OCI-LY1 (cell line): ENCODE measurements at regions not wholly inside any gene's neighbourhood (a gene's known extent, or its start where the extent isn't known, plus 50 kb on each side); places are given as distances from the start of the nearest gene placed in this dataset.
"Not testable (repeated sequence)": the region's sequence is repeated elsewhere in the genome, so short reads cannot be mapped to it uniquely, and the experiment has no call there.

Experiments used
- H2AFZ ChIP-seq: fragments of 200-600 bp; sonication (generic), shearing (Covaris generic); 2 replicates; pipeline ENCODE4 v1.6.0; 2014; ENCODE audit warnings: antibody characterized with exemption, mild to moderate bottlenecking, low read length
- H3F3A ChIP-seq: fragments of 200-600 bp; sonication (generic), shearing (Covaris generic); 2 replicates; pipeline ENCODE4 v1.6.0; 2014; ENCODE audit warnings: mild to moderate bottlenecking, antibody characterized with exemption, low read length, moderate library complexity; ENCODE audit not compliant: insufficient read depth
- H3K27ac ChIP-seq: fragments of 200-600 bp; sonication (generic); 2 replicates; pipeline ENCODE4 v1.5.1; 2014; ENCODE audit warnings: low read length, mixed run types, mild to moderate bottlenecking, low read depth; ENCODE audit not compliant: poor library complexity, severe bottlenecking
- H3K27me3 ChIP-seq: fragments of 200-600 bp; sonication (generic); 2 replicates; pipeline ENCODE4 v1.6.0; 2014; ENCODE audit warnings: antibody characterized with exemption, mild to moderate bottlenecking, low read length, moderate library complexity; ENCODE audit not compliant: insufficient read depth
- H3K36me3 ChIP-seq: fragments of 200-600 bp; sonication (generic); 2 replicates; pipeline ENCODE4 v1.6.1; 2014; ENCODE audit warnings: mild to moderate bottlenecking, antibody characterized with exemption, low read length, moderate library complexity, mixed read lengths; ENCODE audit not compliant: insufficient read depth
- H3K4me1 ChIP-seq: fragments of 200-600 bp; sonication (generic); 2 replicates; pipeline ENCODE4 v1.5.1; 2014; ENCODE audit warnings: mild to moderate bottlenecking, low read length, moderate library complexity; ENCODE audit not compliant: insufficient read depth, severe bottlenecking
- H3K4me2 ChIP-seq: fragments of 200-600 bp; sonication (generic), shearing (Covaris generic); 2 replicates; pipeline ENCODE4 v1.6.1; 2014; ENCODE audit warnings: low read length
- H3K4me3 ChIP-seq: fragments of 200-600 bp; sonication (generic); 2 replicates; pipeline ENCODE4 v1.5.1; 2014; ENCODE audit warnings: low read length, low read depth, mild to moderate bottlenecking, mixed read lengths; ENCODE audit not compliant: poor library complexity, severe bottlenecking
- H3K79me2 ChIP-seq: fragments of 200-600 bp; shearing (Covaris generic); 2 replicates; pipeline ENCODE4 v1.6.1; 2016; ENCODE audit warnings: mixed run types, low read length, mixed read lengths; ENCODE audit not compliant: insufficient read depth
- H3K9ac ChIP-seq: fragments of 200-600 bp; sonication (generic), shearing (Covaris generic); 2 replicates; pipeline ENCODE4 v1.6.1; 2014; ENCODE audit warnings: mild to moderate bottlenecking, low read length, mixed read lengths
- H3K9me2 ChIP-seq: fragments of 200-600 bp; sonication (generic), shearing (Covaris generic); 2 replicates; pipeline ENCODE4 v1.6.1; 2014; ENCODE audit warnings: low read depth, mild to moderate bottlenecking, low read length, mixed read lengths
- H3K9me3 ChIP-seq: fragments of 200-600 bp; shearing (Covaris generic); 2 replicates; pipeline ENCODE4 v1.6.1; 2014; ENCODE audit warnings: low read length, mixed read lengths
- H4K20me1 ChIP-seq: fragments of 200-600 bp; sonication (generic), shearing (Covaris generic); 2 replicates; pipeline ENCODE4 v1.6.0; 2016; ENCODE audit warnings: mild to moderate bottlenecking, low read length; ENCODE audit not compliant: insufficient read depth
- EZH2 ChIP-seq: fragments of 200-600 bp; sonication (generic), shearing (Covaris generic); IDR thresholded peaks from 2 replicates; pipeline ENCODE4 v1.8.0; 2017; ENCODE audit warnings: borderline replicate concordance, mixed run types, mild to moderate bottlenecking, antibody characterized with exemption, low read length, moderate library complexity, mixed read lengths
- TF ChIP-seq, protein P1 (sequence below): fragments of 200-600 bp; sonication (generic), shearing (Covaris generic); IDR thresholded peaks from 2 replicates; pipeline ENCODE4 v1.5.1; 2017; ENCODE audit warnings: mild to moderate bottlenecking, antibody characterized with exemption, low read length, moderate library complexity, mixed read lengths

DNA sequence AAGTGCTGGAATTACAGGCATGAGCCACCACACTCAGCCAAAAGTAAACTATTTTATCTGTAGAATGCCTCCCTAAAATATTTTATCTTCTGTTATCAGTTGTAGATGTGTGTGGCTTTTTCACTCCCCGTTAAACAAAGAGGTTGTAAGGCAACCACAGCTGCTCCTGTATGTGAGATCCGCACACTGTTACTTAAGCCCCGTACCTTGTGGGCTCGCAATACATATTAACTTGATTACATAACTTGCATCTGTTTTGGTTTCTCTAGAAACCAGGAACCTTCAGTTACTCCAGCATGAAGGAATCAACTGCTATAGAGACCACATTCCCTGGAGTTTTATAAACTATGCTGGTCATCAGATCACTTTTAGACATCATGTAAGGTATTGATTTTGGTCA, 420.1 kb upstream of the SLC35B3 start:
- H3K9me2 ChIP-seq, result no peaks in the 10 kb centered on the region
- H3K4me1 ChIP-seq, result no peaks in the 10 kb centered on the region
- H4K20me1 ChIP-seq, result no peaks in the 10 kb centered on the region
- H3F3A ChIP-seq, result no peaks in the 10 kb centered on the region
- no peak overlapping the region for H3K4me2 ChIP-seq
- H3K27me3 ChIP-seq, result no peaks in the 10 kb centered on the region
- no peak overlapping the region for H3K27ac ChIP-seq
- H3K79me2 ChIP-seq, result no peaks in the 10 kb centered on the region
- no peak overlapping the region for H3K4me3 ChIP-seq
- TF ChIP-seq, protein P1, sequence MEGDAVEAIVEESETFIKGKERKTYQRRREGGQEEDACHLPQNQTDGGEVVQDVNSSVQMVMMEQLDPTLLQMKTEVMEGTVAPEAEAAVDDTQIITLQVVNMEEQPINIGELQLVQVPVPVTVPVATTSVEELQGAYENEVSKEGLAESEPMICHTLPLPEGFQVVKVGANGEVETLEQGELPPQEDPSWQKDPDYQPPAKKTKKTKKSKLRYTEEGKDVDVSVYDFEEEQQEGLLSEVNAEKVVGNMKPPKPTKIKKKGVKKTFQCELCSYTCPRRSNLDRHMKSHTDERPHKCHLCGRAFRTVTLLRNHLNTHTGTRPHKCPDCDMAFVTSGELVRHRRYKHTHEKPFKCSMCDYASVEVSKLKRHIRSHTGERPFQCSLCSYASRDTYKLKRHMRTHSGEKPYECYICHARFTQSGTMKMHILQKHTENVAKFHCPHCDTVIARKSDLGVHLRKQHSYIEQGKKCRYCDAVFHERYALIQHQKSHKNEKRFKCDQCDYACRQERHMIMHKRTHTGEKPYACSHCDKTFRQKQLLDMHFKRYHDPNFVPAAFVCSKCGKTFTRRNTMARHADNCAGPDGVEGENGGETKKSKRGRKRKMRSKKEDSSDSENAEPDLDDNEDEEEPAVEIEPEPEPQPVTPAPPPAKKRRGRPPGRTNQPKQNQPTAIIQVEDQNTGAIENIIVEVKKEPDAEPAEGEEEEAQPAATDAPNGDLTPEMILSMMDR, result no peak
- TF ChIP-seq EZH2, result no peak
- no peak overlapping the region for H3K9ac ChIP-seq
- H3K9me3 ChIP-seq, result no peaks in the 10 kb centered on the region
- no peaks in the 10 kb centered on the region for H3K36me3 ChIP-seq
- H2AFZ ChIP-seq, result no peak overlapping the region

DNA sequence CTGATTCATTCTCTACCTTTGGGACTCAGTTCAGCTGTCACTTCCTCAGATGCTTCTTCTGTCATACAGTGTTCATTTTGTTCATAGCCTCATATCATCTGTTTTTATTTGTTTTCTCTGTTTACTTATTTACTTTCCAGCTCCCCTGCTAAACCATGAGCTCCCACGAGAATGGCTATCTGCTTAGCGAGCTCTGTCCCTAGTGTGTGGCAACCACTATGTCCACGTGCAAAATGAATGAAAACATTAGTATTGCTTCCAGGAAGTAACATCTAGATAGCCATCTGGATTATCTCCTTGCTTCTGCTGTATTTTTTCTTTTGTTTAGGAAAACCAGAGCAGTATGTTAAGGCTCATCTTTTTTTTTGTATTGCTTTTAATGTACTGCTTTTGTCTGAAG, 417.0 kb upstream of the SLC35B3 start:
- Histone ChIP-seq H3K4me2 (no peak overlapping the region), H3K36me3 (no peaks in the 10 kb centered on the region), H3F3A (no peaks in the 10 kb centered on the region), H3K4me3 (no peak overlapping the region), H3K79me2 (no peaks in the 10 kb centered on the region), H3K9me2 (no peaks in the 10 kb centered on the region), H3K27me3 (no peaks in the 10 kb centered on the region), H3K27ac (no peak overlapping the region), H3K4me1 (no peaks in the 10 kb centered on the region), H3K9ac (no peak overlapping the region), H3K9me3 (no peaks in the 10 kb centered on the region), H2AFZ (no peak overlapping the region), H4K20me1 (no peaks in the 10 kb centered on the region)
- TF ChIP-seq, protein P1, result no peak
- no peak for TF ChIP-seq EZH2

DNA sequence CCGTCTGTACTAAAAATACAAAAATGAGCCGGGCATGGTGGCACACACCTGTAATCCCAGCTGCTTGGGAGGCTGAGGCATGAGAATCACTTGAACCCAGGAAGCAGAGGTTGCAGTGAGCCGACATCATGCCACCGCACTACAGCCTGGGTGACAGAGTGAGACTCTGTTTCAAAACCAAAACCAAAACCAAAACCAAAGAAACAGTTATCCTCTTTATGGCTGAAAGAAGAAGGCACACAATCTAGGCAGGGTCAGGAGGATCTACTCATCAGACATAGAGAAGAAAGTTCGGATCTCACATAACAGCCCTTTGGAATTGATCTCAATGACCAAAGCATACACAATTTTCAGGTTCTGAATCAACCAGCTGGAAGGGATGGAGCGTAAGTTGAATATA, 411.3 kb upstream of the SLC35B3 start:
- not testable (repeated sequence) for H3K27me3 ChIP-seq, H2AFZ ChIP-seq, H4K20me1 ChIP-seq, H3F3A ChIP-seq, H3K9ac ChIP-seq, H3K9me3 ChIP-seq, H3K36me3 ChIP-seq, H3K4me3 ChIP-seq, H3K9me2 ChIP-seq, H3K79me2 ChIP-seq, H3K4me2 ChIP-seq, H3K4me1 ChIP-seq, H3K27ac ChIP-seq

DNA sequence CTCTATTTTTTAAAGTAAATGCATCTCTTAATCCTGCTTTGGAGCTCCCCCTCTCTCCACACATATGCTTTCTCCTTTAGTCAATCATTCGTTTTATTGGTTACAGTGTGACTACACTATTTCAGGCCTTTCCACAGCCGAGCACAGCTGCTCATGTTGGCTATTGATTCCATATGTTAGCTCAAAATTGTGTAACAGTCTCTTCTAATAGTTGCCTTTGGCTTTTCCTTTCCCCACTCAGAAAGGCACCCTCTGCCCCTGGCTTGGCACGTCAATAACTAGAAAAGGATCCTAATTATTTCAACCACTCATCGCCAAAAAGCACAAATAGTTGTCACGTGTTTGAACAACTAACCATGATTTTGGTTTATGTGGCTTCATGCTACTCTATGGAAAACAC, 410.3 kb upstream of the SLC35B3 start:
- Histone ChIP-seq H2AFZ (no peak overlapping the region), H3F3A (no peaks in the 10 kb centered on the region), H3K4me2 (no peak overlapping the region), H3K9me3 (no peaks in the 10 kb centered on the region), H3K36me3 (no peaks in the 10 kb centered on the region), H4K20me1 (no peaks in the 10 kb centered on the region), H3K9me2 (no peaks in the 10 kb centered on the region), H3K27me3 (no peaks in the 10 kb centered on the region), H3K4me1 (no peaks in the 10 kb centered on the region), H3K79me2 (no peaks in the 10 kb centered on the region), H3K4me3 (no peak overlapping the region), H3K9ac (no peak overlapping the region), H3K27ac (no peak overlapping the region)
- TF ChIP-seq, protein P1, result no peak
- TF ChIP-seq EZH2, result no peak
